Gastrocnemius medialis (tissue), 4 donors: ENCODE measurements at regions not wholly inside any gene's neighbourhood (a gene's known extent, or its start where the extent isn't known, plus 50 kb on each side); places are given as distances from the start of the nearest gene placed in this dataset.

ENCODE experiments used
- CTCF ChIP-seq, 5 experiments: fragments of 450-650 bp in 3 of 5; fragments of 200-600 bp in 2 of 5; sonication (generic) in 2 of 5; IDR thresholded peaks in 4 of 5; conservative IDR thresholded peaks in 1 of 5; 1 replicate in 4 of 5; 2 replicates in 1 of 5; pipeline ENCODE4 v1.5.1; 2016 to 2019; ENCODE audit warnings: antibody characterized with exemption in 5 of 5, mild to moderate bottlenecking in 3 of 5, moderate library complexity in 3 of 5
- POLR2A ChIP-seq, 2 donors: fragments of 450-650 bp; IDR thresholded peaks; one replicate each; pipeline ENCODE4 v1.6.1; 2017; ENCODE audit warnings: antibody characterized with exemption in 2 of 2, mild to moderate bottlenecking in 2 of 2, moderate library complexity in 2 of 2

- TF ChIP-seq CTCF (IDR thresholded peaks at IDR 0.05 in 4 of 5, conservative IDR thresholded peaks at IDR 0.05 in 1 of 5): no peak
- no peak for TF ChIP-seq POLR2A (IDR thresholded peaks at IDR 0.05)
These were observed 1715.4 kb downstream of the BRINP3 start for GRCh38 chr1:188762166-188762743.
